ENCODE measurements at regions not wholly inside any gene's neighbourhood (a gene's known extent, or its start where the extent isn't known, plus 50 kb on each side); places are given as distances from the start of the nearest gene placed in this dataset.

DNA sequence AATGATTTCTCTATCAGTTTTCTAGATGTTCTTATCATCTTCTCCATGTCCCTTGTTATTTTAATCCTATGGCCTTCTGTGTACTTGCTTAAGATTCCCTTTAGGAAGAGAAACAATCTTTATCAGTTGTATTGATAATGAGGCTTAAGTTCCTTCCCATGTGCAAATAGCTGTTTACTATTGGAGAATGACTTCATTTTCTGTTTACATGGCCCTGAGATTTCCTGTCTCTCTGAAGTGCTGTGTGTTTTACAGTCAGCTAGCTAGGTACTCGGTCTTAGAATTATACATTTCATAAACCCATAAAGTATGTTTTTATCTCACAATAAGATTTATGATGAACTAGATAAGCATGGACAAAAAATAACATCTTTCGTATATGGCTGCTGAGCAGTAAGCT, 67.5 kb upstream of the CCDC179 start:
- TF ChIP-seq CTCF (IDR thresholded peaks at IDR 0.05; ENCODE audit: low read depth, low read length, poor library complexity, severe bottlenecking) (no peak), EZH2phosphoT487 (IDR thresholded peaks at IDR 0.05; ENCODE audit: borderline replicate concordance, low read length) (no peak)

Data from DOHH2 (cell line).